ENCODE measurements at regions not wholly inside any gene's neighbourhood (a gene's known extent, or its start where the extent isn't known, plus 50 kb on each side); places are given as distances from the start of the nearest gene placed in this dataset.

- no peak for DNase-seq (ENCODE audit: low spot score)
Observed at GRCh38 chr12:126591533-126591932, 1526.3 kb downstream of the AACS start.

GRCh38 chr12:126601184-126602170, 1536.2 kb downstream of the AACS start:
- peak; percentile 4 for DNase-seq (ENCODE audit: low spot score)

- no peak for DNase-seq (ENCODE audit: low spot score)
Observed at GRCh38 chr12:126602612-126603011, 1537.4 kb downstream of the AACS start.

GRCh38 chr12:126607157-126607556, 1541.9 kb downstream of the AACS start:
- no peak for DNase-seq (ENCODE audit: low spot score)

- DNase-seq (ENCODE audit: low spot score) = no peak
Observed at GRCh38 chr12:126607867-126608266, 1542.6 kb downstream of the AACS start.

- DNase-seq (ENCODE audit: low spot score) = no peak
Observed at GRCh38 chr12:126608607-126609175, 1543.5 kb downstream of the AACS start.

GRCh38 chr12:126616441-126616840, 1551.2 kb downstream of the AACS start:
- DNase-seq (ENCODE audit: low spot score) = no peak

- peak; percentile 28 for DNase-seq (ENCODE audit: low spot score)
Observed at GRCh38 chr12:126617312-126617711, 1552.1 kb downstream of the AACS start.

GRCh38 chr12:126627596-126627995, 1562.4 kb downstream of the AACS start:
- no peak for DNase-seq (ENCODE audit: low spot score)

GRCh38 chr12:126636821-126637220, 1571.6 kb downstream of the AACS start:
- no peak for DNase-seq (ENCODE audit: low spot score)

GRCh38 chr12:126644236-126645020, 1579.2 kb downstream of the AACS start:
- no peak for DNase-seq (ENCODE audit: low spot score)

GRCh38 chr12:126648074-126648473, 1582.8 kb downstream of the AACS start:
- no peak for DNase-seq (ENCODE audit: low spot score)

GRCh38 chr12:126651133-126651532, 1585.9 kb downstream of the AACS start:
- no peak for DNase-seq (ENCODE audit: low spot score)

- DNase-seq (ENCODE audit: low spot score) = peak; percentile 44
Observed at GRCh38 chr12:126663304-126664094, 1598.3 kb downstream of the AACS start.

- DNase-seq (ENCODE audit: low spot score) = no peak
Observed at GRCh38 chr12:126667339-126667738, 1599.6 kb upstream of the TMEM132C start.

GRCh38 chr12:126668538-126668937, 1598.4 kb upstream of the TMEM132C start:
- no peak for DNase-seq (ENCODE audit: low spot score)

GRCh38 chr12:126668961-126669360, 1598.0 kb upstream of the TMEM132C start:
- no peak for DNase-seq (ENCODE audit: low spot score)

- no peak for DNase-seq (ENCODE audit: low spot score)
Observed at GRCh38 chr12:126676434-126676833, 1590.5 kb upstream of the TMEM132C start.

- no peak for DNase-seq (ENCODE audit: low spot score)
Observed at GRCh38 chr12:126681676-126682075, 1585.3 kb upstream of the TMEM132C start.

- DNase-seq (ENCODE audit: low spot score) = no peak
Observed at GRCh38 chr12:126684703-126685102, 1582.3 kb upstream of the TMEM132C start.

- no peak for DNase-seq (ENCODE audit: low spot score)
Observed at GRCh38 chr12:126685636-126686035, 1581.3 kb upstream of the TMEM132C start.

- DNase-seq (ENCODE audit: low spot score) = no peak
Observed at GRCh38 chr12:126688556-126688955, 1578.4 kb upstream of the TMEM132C start.

Measured in NAMALWA (cell line).